K562 (cell line): ENCODE measurements at regions not wholly inside any gene's neighbourhood (a gene's known extent, or its start where the extent isn't known, plus 50 kb on each side); places are given as distances from the start of the nearest gene placed in this dataset.
A peak's percentile ranks its signal among the peaks of the same experiment; 100 is the strongest.

Source experiments
- ATAC-seq: fragments of 200-7000 bp; cut with Tn5 transposase; 3 replicates; pipeline ENCODE4 v1.9.1; 2020; ENCODE audit warnings: moderate library complexity
- BruUV-seq: library from RNA; stranded (reverse); fragments of 400-500 nt; replicated peaks from 2 replicates; lab custom pipeline; 2021; lab: Mats Ljungman, UMichigan
- CTCF ChIA-PET: fragments of 300-600 bp; formaldehyde crosslinking; extraction: SDS; loops from one replicate; lab custom pipeline; 2021; ENCODE audit warnings: low intra/inter-chr PET ratio; lab: Yijun Ruan, JAX
- POLR2A ChIA-PET: fragments of 300-600, 350-650 bp; sonication (Branson Sonifier 250); formaldehyde crosslinking; extraction: SDS; loops from one replicate; lab custom pipeline; 2021; ENCODE audit warnings: antibody characterized with exemption, inconsistent platforms; lab: Yijun Ruan, JAX
- DNase-seq, 4 experiments: peaks; one replicate each; pipeline versions ENCODE4 v3.0.0 to v3.0.0-alpha.2; 2011 to 2018; ENCODE audit warnings: low spot score in 3 of 4, mixed read lengths in 3 of 4; ENCODE audit errors: extremely low read depth in 1 of 4
- FAIRE-seq: peaks from 2 replicates; lab custom pipeline; 2011; peaks lifted over from hg19 to GRCh38; lab: Jason Lieb, UNC
- H2AFZ ChIP-seq: 2 replicates; pipeline ENCODE4 v1.6.0; 2011; ENCODE audit warnings: low read depth, low read length, control low read depth, inconsistent platforms
- H3K27ac ChIP-seq: fragments of 200-600 bp; 3 replicates; pipeline ENCODE4 v1.8.0; 2011; ENCODE audit warnings: low read depth, mild to moderate bottlenecking, control low read depth, inconsistent platforms, low read length, moderate library complexity, mixed read lengths; ENCODE audit errors: extremely low read depth
- H3K27me3 ChIP-seq, 2 experiments: fragments of 300-600 bp in 1 of 2; 2 replicates in 1 of 2; 3 replicates in 1 of 2; pipeline versions ENCODE4 v1.6.0 to v1.8.0; 2011; ENCODE audit warnings: inconsistent platforms in 2 of 2, low read length in 2 of 2, mild to moderate bottlenecking in 1 of 2, mixed read lengths in 1 of 2, moderate library complexity in 1 of 2; ENCODE audit not compliant: control insufficient read depth in 2 of 2, insufficient read depth in 2 of 2
- H3K36me3 ChIP-seq: fragments of 300-600 bp; 3 replicates; pipeline ENCODE4 v1.8.0; 2011; ENCODE audit warnings: mild to moderate bottlenecking, low read length, inconsistent platforms; ENCODE audit not compliant: control insufficient read depth, insufficient read depth
- H3K4me1 ChIP-seq, 2 experiments: fragments of 200-600 bp in 1 of 2; replicated peaks in 1 of 2; 2 replicates in 1 of 2; 3 replicates in 1 of 2; pipeline versions ENCODE4 v1.5.1 to v1.8.0; 2011; ENCODE audit warnings: inconsistent platforms in 2 of 2, low read length in 2 of 2, mild to moderate bottlenecking in 1 of 2, mixed read lengths in 1 of 2, moderate library complexity in 1 of 2; ENCODE audit not compliant: control insufficient read depth in 2 of 2, insufficient read depth in 2 of 2
- H3K4me2 ChIP-seq: 2 replicates; pipeline ENCODE4 v1.6.1; 2011; ENCODE audit warnings: low read length, control low read depth, inconsistent platforms, mixed read lengths; ENCODE audit not compliant: insufficient read depth
- H3K4me3 ChIP-seq: fragments of 200-600 bp; sonication (generic), shearing (Covaris generic); 2 replicates; pipeline ENCODE4 v1.5.1; 2016; ENCODE audit warnings: control low read depth, inconsistent platforms
- H3K79me2 ChIP-seq: fragments of 200-600 bp; 3 replicates; pipeline ENCODE4 v1.8.0; 2011; ENCODE audit warnings: low read length, inconsistent platforms; ENCODE audit not compliant: control insufficient read depth, insufficient read depth
- H3K9ac ChIP-seq, 2 experiments: 2 replicates each; pipeline versions ENCODE4 v1.6.0 to v1.6.1; 2011; ENCODE audit warnings: low read depth in 2 of 2, low read length in 2 of 2, control low read depth in 1 of 2, inconsistent platforms in 1 of 2, mild to moderate bottlenecking in 1 of 2, mixed read lengths in 1 of 2; ENCODE audit not compliant: insufficient read depth in 1 of 2
- H3K9me1 ChIP-seq: one replicate; pipeline ENCODE4 v1.6.0; 2011; ENCODE audit warnings: inconsistent platforms, mild to moderate bottlenecking, low read length, moderate library complexity; ENCODE audit not compliant: control insufficient read depth, insufficient read depth
- H3K9me3 ChIP-seq: replicated peaks from 2 replicates; pipeline ENCODE4 v1.5.1; 2011; ENCODE audit warnings: low read depth, low read length, inconsistent platforms; ENCODE audit not compliant: control insufficient read depth, insufficient read depth
- H4K20me1 ChIP-seq: replicated peaks from 2 replicates; pipeline ENCODE4 v1.6.1; 2011; ENCODE audit warnings: low read length, inconsistent platforms, mixed read lengths; ENCODE audit not compliant: control insufficient read depth, insufficient read depth
- CSDE1 ChIP-seq, 2 experiments: fragments of 450-650 bp; IDR thresholded peaks; 2 replicates each; pipeline ENCODE4 v1.6.1; 2016; ENCODE audit warnings: mild to moderate bottlenecking in 1 of 2
- TFE3 ChIP-seq: fragments of 450-650 bp; formaldehyde crosslinking; IDR thresholded peaks from 2 replicates; pipeline ENCODE4 v1.4.0; 2020; ENCODE audit warnings: mild to moderate bottlenecking, mixed read lengths
- TOE1 ChIP-seq, 2 experiments: fragments of 450-650 bp in 1 of 2; sonication (generic) in 1 of 2; formaldehyde crosslinking in 1 of 2; IDR thresholded peaks; 2 replicates each; pipeline versions ENCODE4 v1.7.1 to v1.8.0; 2016 to 2022; ENCODE audit warnings: borderline replicate concordance in 2 of 2, mild to moderate bottlenecking in 2 of 2, antibody characterized with exemption in 1 of 2, inconsistent platforms in 1 of 2, low read depth in 1 of 2, missing genetic modification reagents in 1 of 2, moderate library complexity in 1 of 2
- USF1 ChIP-seq: sonication (generic); formaldehyde crosslinking; IDR thresholded peaks from 2 replicates; pipeline ENCODE4 v1.9.0; 2022; ENCODE audit warnings: mild to moderate bottlenecking, missing genetic modification reagents
- USF2 ChIP-seq: sonication (generic); formaldehyde crosslinking; IDR thresholded peaks from 2 replicates; pipeline ENCODE4 v1.5.0; 2020; ENCODE audit warnings: missing genetic modification reagents
- WGBS: fragments of 100-300 bp; shearing (Covaris generic); methylation state at CpG from one replicate; pipeline ENCODE4 v1.1.6; 2016; ENCODE audit warnings: low coverage, mixed read lengths; ENCODE audit not compliant: insufficient coverage; ENCODE audit errors: missing lambda C conversion rate; 5-methylcytosine and 5-hydroxymethylcytosine counted together
- in situ Hi-C: fragments of 300-500 bp; cut with MboI; formaldehyde crosslinking; loops from 4 replicates; pipeline ENCODE4 v1.15.0; 2018; ENCODE audit warnings: inconsistent platforms, mixed read lengths
- intact Hi-C: fragments of 100-400 bp; cut with micrococcal nuclease; formaldehyde crosslinking; loops from 2 replicates; pipeline ENCODE4 v1.14.2; 2022

- ATAC-seq: no peak; the same call in 2 of the 3 replicates
- H3K27ac ChIP-seq: no peak overlapping the region
- no TSS peak for BruUV-seq
- H4K20me1 ChIP-seq: no peaks in the 10 kb centered on the region
- H3K79me2 ChIP-seq: no peaks in the 10 kb centered on the region
- H3K4me2 ChIP-seq: no peak overlapping the region
- in situ Hi-C loops: loop anchor here (5.0 kb wide), 1 partner anchor 72 kb away; no protein-coding TSS in a partner anchor
- intact Hi-C loops: loop anchor here (10.0 kb wide), 1 partner anchor 255 kb away; no protein-coding TSS in a partner anchor
- no peak for FAIRE-seq
- no peak overlapping the region for H2AFZ ChIP-seq
- H3K36me3 ChIP-seq: no peaks in the 10 kb centered on the region
- peak; percentile 56 for TF ChIP-seq USF1 (CRISPR knock-in tag)
- TF ChIP-seq TFE3 (CRISPR knock-in tag): peak; percentile 91
- peak; percentile 49 for TF ChIP-seq USF2
- TF ChIP-seq TOE1 (IDR thresholded peaks at IDR 0.05; ENCODE audit: borderline replicate concordance): peak; percentile 79; the same call in 1 of the 2 replicates
- TF ChIP-seq TOE1 (CRISPR knock-in tag; IDR thresholded peaks at IDR 0.05; ENCODE audit: borderline replicate concordance, low read depth): no peak
- TF ChIP-seq CSDE1 (IDR thresholded peaks at IDR 0.05): no peak
- TF ChIP-seq, all 486 proteins: peak for 4
- ChIA-PET CTCF (no interaction called here), POLR2A (interaction anchor here (0.6 kb wide), 1 partner anchor 733 kb away, joined by 3 read pairs; no protein-coding TSS in a partner anchor)
- Histone ChIP-seq H3K27me3 (peaks cover 24 to 37% of the 10 kb centered on the region in 2 experiments), H3K9me1 (no peaks in the 10 kb centered on the region), H3K9ac (no peak overlapping the region), H3K4me1 (peaks cover 4% of the 10 kb centered on the region in 2 experiments; a peak in 3 of 5 replicates), H3K4me3 (no peak overlapping the region), H3K9me3 (no peaks in the 10 kb centered on the region)
- WGBS: 7% methylated on average over 2 of the region's 2 CpGs
- DNase-seq: peak in 3 of 4 experiments; percentile 29 to 30 (median 30)
Measured at GRCh38 chr1:207969528-207969927, 58.6 kb upstream of the CD34 start.
